HT-29 (cell line): ENCODE measurements at regions not wholly inside any gene's neighbourhood (a gene's known extent, or its start where the extent isn't known, plus 50 kb on each side); places are given as distances from the start of the nearest gene placed in this dataset.

Source experiments
- DNase-seq: peaks from one replicate; pipeline ENCODE4 v3.0.0-alpha.2; 2015; ENCODE audit warnings: low spot score

- DNase-seq: no peak
Observed at GRCh38 chr18:60445341-60445740, 72.8 kb upstream of the MC4R start.

- no peak for DNase-seq
Observed at GRCh38 chr18:60446821-60447220, 74.2 kb upstream of the MC4R start.

GRCh38 chr18:60448487-60449267, 76.1 kb upstream of the MC4R start:
- DNase-seq: no peak

DNA sequence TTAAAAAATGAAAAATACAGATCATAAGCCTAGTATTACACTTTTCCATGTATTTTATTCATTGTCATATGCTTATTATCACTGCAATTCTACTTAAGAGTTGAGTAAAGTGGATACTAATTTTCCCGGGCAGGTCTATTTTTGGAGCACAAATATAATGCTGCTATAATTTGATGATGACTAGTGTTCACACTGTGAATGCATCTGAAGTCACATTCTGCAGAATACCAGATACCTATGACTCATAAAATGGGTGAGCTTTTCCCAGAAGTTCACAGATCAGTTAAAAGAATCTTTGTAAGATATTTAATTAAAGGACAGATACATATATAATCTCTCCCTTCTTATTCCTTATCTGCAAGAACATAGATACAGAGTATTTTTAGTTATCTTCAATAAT, 79.8 kb upstream of the MC4R start:
- DNase-seq: no peak

DNA sequence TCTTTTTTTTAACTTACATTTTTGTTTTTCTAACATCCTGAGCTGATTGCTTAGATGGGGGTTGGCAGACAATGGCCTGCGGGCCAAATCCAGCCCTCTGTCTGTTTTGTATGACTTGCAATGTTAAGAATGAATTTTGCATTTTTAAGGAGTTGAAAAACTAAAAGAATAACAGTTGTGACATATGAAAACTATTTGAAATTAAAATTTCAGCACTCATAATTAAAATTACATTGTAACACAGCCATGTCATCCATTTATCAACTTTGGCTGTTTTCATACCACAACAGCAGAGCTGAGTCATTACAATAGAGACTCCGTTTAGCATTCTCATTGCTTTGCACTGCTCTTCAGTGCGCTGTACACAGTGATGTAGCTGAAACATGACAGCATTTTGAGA, 94.1 kb upstream of the MC4R start:
- no peak for DNase-seq

DNA sequence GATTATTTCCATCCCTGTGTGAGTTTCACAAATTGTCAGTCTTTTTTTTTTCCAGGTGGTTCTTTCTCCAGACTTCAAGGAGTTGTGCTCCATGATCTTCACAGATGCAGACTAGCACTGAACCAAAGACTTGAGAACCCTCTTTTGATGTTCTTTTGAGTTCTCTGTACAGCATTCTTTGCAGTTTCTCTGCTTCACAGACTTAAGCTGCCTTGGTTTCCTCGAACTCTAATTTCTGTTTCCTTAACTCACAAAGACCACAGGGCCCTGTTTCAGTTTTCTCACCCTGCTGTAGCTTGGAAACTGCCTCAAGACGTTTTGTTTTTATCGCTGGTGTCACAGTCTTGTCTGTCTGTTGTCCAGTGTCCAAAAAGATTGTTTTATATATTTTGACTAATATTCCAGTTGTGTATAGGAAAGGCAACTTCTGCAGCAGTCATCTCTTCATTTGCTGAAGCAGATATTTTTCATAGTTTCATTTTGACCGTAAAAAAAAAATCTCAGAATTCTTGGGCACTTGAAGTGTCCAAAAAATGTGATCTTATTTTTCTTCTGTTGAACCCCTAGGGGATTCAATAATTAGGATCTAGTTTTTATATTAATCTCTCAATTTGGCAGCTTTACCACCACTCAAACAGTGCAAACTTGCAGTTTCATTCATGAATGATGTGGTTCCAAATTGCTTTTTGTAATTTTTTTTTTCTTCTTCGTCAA, 97.0 kb upstream of the MC4R start:
- DNase-seq: no peak

GRCh38 chr18:60471652-60472051, 99.1 kb upstream of the MC4R start:
- no peak for DNase-seq

DNA sequence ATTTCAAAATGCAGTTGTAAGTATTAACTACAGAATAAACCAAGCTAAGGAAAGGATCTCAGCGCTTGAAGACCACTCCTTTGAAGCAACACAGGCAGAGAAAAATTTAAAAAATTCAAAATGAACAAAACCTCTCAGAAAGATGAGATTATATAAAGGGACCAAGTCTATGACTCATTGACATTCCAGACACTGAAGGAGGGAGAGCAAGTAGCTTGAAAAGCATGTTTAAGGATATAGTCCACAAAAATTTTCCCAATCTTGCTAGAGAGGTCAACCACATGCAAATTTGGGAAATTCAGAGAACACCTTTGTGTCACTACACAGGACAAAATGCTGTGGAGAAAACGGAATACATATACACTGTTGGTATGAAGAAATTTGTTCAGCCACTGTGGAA, 112.6 kb upstream of the MC4R start:
- DNase-seq: no peak

GRCh38 chr18:60493066-60493465, 120.5 kb upstream of the MC4R start:
- DNase-seq: no peak

GRCh38 chr18:60499675-60500074, 127.1 kb upstream of the MC4R start:
- DNase-seq: no peak

DNA sequence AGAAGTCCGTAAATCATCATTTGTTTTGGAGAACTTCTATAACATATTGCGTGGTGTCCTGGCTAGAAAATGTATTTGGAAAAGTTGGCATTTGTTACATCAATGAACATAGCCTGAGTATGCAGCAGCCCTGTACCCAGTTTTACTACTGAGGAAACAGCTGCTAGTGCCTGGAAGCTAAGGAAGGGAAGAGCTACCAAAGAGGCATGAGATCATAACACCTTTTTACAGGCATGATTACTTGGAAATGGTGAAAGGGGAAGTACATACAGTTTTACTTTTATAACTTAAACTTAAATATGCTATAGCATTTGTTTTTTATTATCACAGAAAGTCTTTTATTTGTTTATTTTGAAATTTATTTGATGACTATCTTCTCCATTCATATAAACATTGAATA, 128.4 kb upstream of the MC4R start:
- no peak for DNase-seq

DNA sequence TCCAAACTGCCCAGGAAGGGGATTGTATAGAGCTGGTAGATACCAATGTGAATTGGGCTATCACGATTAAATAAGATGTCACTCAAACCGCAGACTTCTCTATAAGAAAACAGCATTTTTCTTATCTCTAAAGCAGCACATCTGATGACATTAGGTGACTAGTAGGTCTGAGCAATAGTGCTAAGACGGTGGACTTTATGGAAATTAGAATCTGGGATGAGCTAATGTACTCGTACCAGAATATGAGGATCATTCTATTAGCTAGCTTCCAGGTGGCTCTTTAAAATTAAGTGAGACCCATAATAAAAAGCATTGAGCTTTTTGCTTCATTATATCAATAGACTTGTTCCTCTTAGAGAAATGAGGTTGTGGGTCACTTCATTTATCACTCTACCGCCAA, 130.0 kb upstream of the MC4R start:
- no peak for DNase-seq

DNA sequence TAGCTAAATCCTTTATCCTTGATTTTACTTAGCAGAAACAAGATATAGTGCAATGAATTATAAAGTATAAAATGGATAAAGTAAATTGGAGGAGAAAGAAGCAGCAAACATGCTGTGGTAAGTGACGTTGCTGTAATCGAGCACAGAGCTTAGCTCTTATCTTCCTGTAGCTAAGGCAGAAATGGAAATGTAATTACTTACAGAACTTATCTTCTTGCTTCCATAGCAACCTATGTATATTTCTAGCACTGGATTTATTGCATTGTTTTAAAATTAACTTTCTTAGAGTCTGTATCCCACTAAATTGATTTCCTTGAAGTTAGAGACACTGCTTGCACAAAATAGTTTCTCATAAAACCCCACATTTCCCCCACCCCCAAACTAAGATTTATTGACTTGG, 130.6 kb upstream of the MC4R start:
- no peak for DNase-seq

GRCh38 chr18:60506190-60506589, 133.6 kb upstream of the MC4R start:
- no peak for DNase-seq

DNA sequence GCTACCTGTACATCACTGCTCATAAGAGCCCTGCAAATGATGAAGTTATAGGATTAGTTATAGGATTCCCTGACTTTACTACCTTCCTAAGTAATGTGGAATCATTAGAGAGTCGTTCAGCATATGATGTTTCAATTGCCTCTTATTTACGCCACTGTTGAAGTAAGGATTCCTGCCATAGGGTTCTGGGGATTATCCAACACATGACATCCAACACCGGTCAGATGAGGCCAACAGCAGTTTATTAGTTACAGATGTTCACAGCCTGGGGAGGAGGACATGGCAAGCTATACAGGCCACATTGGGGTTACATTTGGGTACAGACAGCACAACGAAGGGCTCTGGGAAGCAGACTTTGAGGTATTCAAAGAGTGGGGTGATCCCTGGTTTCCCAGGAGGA, 134.1 kb upstream of the MC4R start:
- DNase-seq: no peak

DNA sequence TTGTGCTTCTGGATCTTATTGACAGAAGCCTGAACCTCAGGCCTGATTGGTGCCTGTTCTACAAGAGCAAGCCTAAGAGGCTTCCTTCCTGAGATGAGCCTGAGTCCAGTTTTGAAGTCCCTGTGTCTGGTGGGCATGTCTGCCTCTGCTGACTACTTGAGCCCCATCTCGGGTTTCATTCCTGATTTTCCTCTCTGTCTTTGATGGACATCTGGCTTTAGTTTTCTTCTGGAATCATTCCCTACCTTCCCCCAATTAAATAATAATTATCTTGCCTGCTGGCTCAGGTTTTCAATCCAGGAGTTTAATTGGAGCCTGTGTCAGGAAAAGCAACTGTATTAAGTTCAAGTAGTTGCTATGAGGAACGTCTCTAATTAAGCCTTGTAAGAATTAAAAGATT, 135.5 kb upstream of the MC4R start:
- DNase-seq: no peak

DNA sequence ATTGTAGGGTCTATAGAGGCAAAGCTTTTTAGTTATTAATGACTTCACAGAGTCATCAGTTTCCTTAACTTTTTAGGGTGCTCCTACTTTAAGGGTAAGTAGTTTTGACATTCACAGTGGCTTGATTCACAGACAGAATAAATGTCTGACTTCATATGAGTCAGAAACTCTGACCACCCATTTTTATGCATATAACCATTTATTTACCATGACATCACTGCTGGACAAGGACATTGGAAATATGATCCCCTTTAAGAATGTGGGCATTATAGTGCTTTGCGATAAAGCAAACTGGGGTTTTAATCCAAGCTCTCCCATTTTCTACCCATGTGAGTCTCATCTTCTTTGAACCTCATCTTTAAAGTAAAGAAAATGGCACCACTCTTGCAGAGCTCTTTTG, 162.0 kb upstream of the MC4R start:
- DNase-seq: no peak

- DNase-seq: no peak
Observed at GRCh38 chr18:60537074-60537473, 164.5 kb upstream of the MC4R start.

DNA sequence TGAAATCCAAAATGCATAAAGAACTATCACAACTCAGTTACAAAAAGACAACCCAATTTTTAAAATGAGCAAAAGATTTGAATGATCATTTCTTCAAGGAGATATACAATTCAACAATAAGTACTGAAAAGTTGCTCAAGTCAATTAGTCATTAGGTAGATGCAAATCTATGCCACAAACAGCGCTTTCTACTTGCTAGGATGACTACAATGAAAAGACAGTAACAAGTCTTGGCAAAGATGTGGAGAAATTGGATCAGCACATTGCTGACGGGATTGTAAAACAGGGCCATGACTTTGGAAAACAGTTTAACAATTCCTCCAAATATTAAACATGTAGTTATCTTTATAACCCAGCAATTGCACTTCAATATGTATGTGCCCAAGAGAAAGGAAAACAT, 166.3 kb upstream of the MC4R start:
- no peak for DNase-seq

DNA sequence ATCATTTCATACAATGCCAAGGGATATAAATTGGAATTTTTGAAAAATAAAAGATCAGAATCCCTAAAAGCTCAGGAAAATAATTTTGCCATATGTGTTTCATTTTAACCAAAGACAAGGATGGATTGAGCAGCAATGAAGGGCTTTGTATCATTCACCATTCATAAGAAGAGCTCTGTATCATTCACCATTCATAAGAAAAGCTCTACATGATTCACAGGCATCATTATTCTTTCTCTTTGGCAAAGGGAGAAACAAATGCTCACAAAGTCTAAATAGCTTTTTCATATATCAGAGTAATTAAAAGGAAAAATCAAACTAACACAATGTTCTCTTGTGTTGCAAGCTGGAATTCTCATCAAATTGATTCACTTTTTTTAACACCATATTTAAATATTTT, 169.1 kb upstream of the MC4R start:
- no peak for DNase-seq

- no peak for DNase-seq
Observed at GRCh38 chr18:60543646-60544045, 171.1 kb upstream of the MC4R start.

DNA sequence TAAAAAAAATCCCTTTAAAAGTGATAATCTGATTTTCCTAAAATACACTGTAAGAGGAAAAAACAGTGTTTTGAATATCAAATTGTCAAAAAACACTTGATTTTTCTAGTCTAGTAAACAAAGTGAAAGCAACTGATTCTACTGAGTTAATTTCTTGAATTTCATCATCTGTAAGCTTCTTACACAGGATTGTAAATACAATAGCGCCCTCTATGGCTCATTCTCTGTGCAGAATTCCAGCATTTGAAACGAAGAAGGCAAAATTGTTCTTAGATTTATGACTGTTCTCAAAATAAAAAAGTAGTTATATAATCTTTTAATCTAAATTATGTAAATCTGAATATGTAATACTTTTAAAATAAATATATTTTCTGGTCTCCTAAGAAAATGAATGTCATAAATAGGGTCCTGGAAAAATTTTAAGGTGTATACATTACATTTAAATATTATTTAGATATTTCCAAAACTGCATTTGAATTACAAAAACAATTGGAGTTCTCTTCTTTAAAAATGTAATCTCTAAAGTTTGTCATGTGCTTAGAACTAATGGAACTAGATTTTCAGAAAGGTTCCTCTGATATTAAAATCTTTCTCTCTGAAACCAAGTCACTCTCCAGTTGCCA, 176.9 kb upstream of the MC4R start:
- peak; percentile 38 for DNase-seq

- DNase-seq: no peak
Observed at GRCh38 chr18:60552948-60553347, 180.4 kb upstream of the MC4R start.
